HepG2 (cell line): ENCODE measurements at regions not wholly inside any gene's neighbourhood (a gene's known extent, or its start where the extent isn't known, plus 50 kb on each side); places are given as distances from the start of the nearest gene placed in this dataset.

Experiments
- BCL3 ChIP-seq: sonication (generic); formaldehyde crosslinking; IDR thresholded peaks from 2 replicates; pipeline ENCODE4 v1.5.1; 2020; ENCODE audit warnings: mild to moderate bottlenecking, missing genetic modification reagents, moderate library complexity
- CTCF ChIP-seq: sonication (generic); formaldehyde crosslinking; IDR thresholded peaks from 2 replicates; pipeline ENCODE4 v1.5.0; 2020; ENCODE audit warnings: mild to moderate bottlenecking, missing genetic modification reagents, moderate library complexity
- KLF6 ChIP-seq: IDR thresholded peaks from 2 replicates; pipeline ENCODE4 v1.8.0; 2016; ENCODE audit warnings: missing biosample characterization, missing genetic modification reagents
- POLR2A ChIP-seq, 2 experiments: IDR thresholded peaks; 2 replicates each; pipeline ENCODE4 v1.6.1; 2011; ENCODE audit warnings: low read depth in 2 of 2, low read length in 2 of 2, mild to moderate bottlenecking in 1 of 2, moderate library complexity in 1 of 2; ENCODE audit not compliant: insufficient read depth in 1 of 2
- SMAD3 ChIP-seq: sonication (generic); formaldehyde crosslinking; IDR thresholded peaks from 2 replicates; pipeline ENCODE4 v1.4.0; 2020; ENCODE audit warnings: missing genetic modification reagents
- STAT5B ChIP-seq: sonication (generic); formaldehyde crosslinking; IDR thresholded peaks from 2 replicates; pipeline ENCODE4 v1.4.0; 2020; ENCODE audit warnings: missing genetic modification reagents

GRCh38 chr3:117097351-117097750 lies 387.8 kb downstream of the TUSC7 start:
- TF ChIP-seq KLF6 = no peak
- no peak for TF ChIP-seq STAT5B
- TF ChIP-seq SMAD3 = no peak
- TF ChIP-seq CTCF (CRISPR knock-in tag) = no peak
- no peak for TF ChIP-seq POLR2A (IDR thresholded peaks at IDR 0.05; ENCODE audit: insufficient read depth in 1 of 2, low read depth in 2 of 2, low read length in 2 of 2)
- TF ChIP-seq BCL3 (CRISPR knock-in tag) = no peak
